Tibial nerve (tissue), 3 donors: ENCODE measurements at regions not wholly inside any gene's neighbourhood (a gene's known extent, or its start where the extent isn't known, plus 50 kb on each side); places are given as distances from the start of the nearest gene placed in this dataset.

ENCODE experiments used
- CTCF ChIP-seq, 5 experiments: fragments of 200-600 bp in 3 of 5; fragments of 450-650 bp in 2 of 5; sonication (generic) in 3 of 5; IDR thresholded peaks; one replicate each; pipeline ENCODE4 v1.5.1; 2016 to 2019; ENCODE audit warnings: antibody characterized with exemption in 5 of 5, mild to moderate bottlenecking in 3 of 5, moderate library complexity in 2 of 5
- POLR2A ChIP-seq, 2 donors: fragments of 450-650 bp; IDR thresholded peaks; one replicate each; pipeline ENCODE4 v1.6.1; 2017; ENCODE audit warnings: antibody characterized with exemption in 2 of 2, mild to moderate bottlenecking in 2 of 2, moderate library complexity in 2 of 2

DNA sequence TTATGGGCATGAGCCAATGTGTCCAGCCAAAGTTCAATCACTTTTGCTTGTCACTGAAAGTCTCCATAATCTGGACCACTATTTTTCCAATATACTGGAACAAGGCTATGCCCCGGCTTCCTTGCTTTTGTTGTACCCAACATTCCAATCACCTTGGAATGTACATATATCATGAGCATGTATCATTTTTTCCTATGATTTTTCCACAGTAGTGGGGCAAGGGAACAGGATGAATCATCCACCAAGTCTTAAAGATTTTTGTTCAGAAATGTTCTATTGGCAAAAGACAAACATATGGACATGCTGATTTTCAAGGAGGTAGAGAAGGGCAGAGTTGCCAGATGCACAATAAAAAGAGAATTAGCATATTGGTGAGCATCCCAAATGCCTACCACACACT is 548.1 kb upstream of the INTU start:
- TF ChIP-seq CTCF (IDR thresholded peaks at IDR 0.05) = no peak
- no peak for TF ChIP-seq POLR2A (IDR thresholded peaks at IDR 0.05)
